ENCODE measurements at regions not wholly inside any gene's neighbourhood (a gene's known extent, or its start where the extent isn't known, plus 50 kb on each side); places are given as distances from the start of the nearest gene placed in this dataset.

DNA sequence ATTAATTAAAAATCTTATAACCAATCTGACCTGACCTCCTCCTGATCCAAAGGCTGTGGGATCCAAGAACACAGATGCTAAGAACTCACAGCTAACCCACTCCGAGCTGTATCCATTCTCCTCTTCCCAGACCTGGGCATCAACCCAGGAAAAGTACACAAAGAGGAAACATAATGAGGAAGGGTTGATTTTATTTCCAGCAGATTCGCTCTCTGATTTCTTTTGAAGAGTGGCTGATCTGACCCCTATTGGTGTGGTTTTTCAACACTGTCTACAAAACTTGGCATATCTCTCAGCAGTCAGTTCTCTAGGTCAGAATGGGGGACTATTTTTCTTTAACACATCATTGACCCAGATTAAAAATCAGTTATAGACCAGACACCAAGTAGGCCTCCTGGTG, 201.9 kb upstream of the UBASH3B start:
- H2AFZ ChIP-seq (replicated peaks): peak overlapping the region; percentile 74
- H3K36me3 ChIP-seq: no peaks in the 10 kb centered on the region
- DNase-seq (ENCODE audit: low spot score): no peak
- no peak overlapping the region for H3K27ac ChIP-seq
- H4K20me1 ChIP-seq (ENCODE audit: low read depth): no peaks in the 10 kb centered on the region
- peaks cover 13% of the 10 kb centered on the region for H3K4me1 Mint-ChIP-seq
- H3F3A ChIP-seq (ENCODE audit: low read depth): no peaks in the 10 kb centered on the region
- no peak for TF ChIP-seq EZH2 (IDR thresholded peaks at IDR 0.05)
- TF ChIP-seq, protein P1, sequence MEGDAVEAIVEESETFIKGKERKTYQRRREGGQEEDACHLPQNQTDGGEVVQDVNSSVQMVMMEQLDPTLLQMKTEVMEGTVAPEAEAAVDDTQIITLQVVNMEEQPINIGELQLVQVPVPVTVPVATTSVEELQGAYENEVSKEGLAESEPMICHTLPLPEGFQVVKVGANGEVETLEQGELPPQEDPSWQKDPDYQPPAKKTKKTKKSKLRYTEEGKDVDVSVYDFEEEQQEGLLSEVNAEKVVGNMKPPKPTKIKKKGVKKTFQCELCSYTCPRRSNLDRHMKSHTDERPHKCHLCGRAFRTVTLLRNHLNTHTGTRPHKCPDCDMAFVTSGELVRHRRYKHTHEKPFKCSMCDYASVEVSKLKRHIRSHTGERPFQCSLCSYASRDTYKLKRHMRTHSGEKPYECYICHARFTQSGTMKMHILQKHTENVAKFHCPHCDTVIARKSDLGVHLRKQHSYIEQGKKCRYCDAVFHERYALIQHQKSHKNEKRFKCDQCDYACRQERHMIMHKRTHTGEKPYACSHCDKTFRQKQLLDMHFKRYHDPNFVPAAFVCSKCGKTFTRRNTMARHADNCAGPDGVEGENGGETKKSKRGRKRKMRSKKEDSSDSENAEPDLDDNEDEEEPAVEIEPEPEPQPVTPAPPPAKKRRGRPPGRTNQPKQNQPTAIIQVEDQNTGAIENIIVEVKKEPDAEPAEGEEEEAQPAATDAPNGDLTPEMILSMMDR (IDR thresholded peaks at IDR 0.05): no peak
- TF ChIP-seq EZH2phosphoT487 (IDR thresholded peaks at IDR 0.05): no peak
- H3K4me3 ChIP-seq: no peak overlapping the region
- no peaks in the 10 kb centered on the region for H3K9me3 ChIP-seq (ENCODE audit: low read depth)
- H3K4me3 Mint-ChIP-seq: no peak overlapping the region
- peaks cover 17% of the 10 kb centered on the region for H3K9me3 Mint-ChIP-seq
- H3K9ac ChIP-seq: no peak overlapping the region
- H3K4me2 ChIP-seq: no peak overlapping the region
- H3K27me3 Mint-ChIP-seq (ENCODE audit: insufficient read depth, low read depth): no peaks in the 10 kb centered on the region
- peak overlapping the region; percentile 46 for H3K27ac Mint-ChIP-seq
- peaks cover 9% of the 10 kb centered on the region for H3K4me1 ChIP-seq
- H3K27me3 ChIP-seq: no peaks in the 10 kb centered on the region
- H3K36me3 Mint-ChIP-seq: peaks cover 5% of the 10 kb centered on the region
- no peaks in the 10 kb centered on the region for H3K79me2 ChIP-seq (ENCODE audit: low read depth)

DNA sequence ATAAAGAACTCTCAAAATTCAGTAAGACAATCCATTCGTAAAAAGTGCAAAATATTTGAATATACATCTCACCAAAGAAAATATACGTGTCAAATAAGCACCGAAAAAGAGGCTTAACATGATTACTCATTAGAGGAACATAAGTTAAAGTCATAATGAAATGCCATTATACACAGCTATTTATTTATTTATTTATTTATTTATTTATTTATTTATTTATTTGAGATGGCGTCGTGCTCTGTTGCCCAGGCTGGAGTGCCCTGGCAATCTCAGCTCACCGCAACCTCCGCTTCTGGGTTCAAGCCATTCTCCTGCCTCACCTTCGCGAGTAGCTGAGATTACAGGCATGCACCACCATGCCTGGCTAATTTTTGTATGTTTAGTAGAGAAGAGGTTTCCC, 203.6 kb upstream of the UBASH3B start:
- Histone ChIP-seq H2AFZ (replicated peaks) (no peak overlapping the region), H3K79me2 (ENCODE audit: low read depth) (no peaks in the 10 kb centered on the region), H3K9me3 (ENCODE audit: low read depth) (no peaks in the 10 kb centered on the region), H3K4me2 (no peak overlapping the region), H3K4me3 (no peak overlapping the region), H3K36me3 (no peaks in the 10 kb centered on the region), H3F3A (ENCODE audit: low read depth) (no peaks in the 10 kb centered on the region), H3K4me1 (peaks cover 9% of the 10 kb centered on the region), H4K20me1 (ENCODE audit: low read depth) (no peaks in the 10 kb centered on the region), H3K27ac (no peak overlapping the region), H3K9ac (no peak overlapping the region), H3K27me3 (no peaks in the 10 kb centered on the region)
- Mint-ChIP-seq H3K4me3 (no peak overlapping the region), H3K27ac (no peak overlapping the region), H3K4me1 (peaks cover 13% of the 10 kb centered on the region), H3K27me3 (ENCODE audit: insufficient read depth, low read depth) (peaks cover 4% of the 10 kb centered on the region), H3K36me3 (peaks cover 5% of the 10 kb centered on the region), H3K9me3 (peaks cover 12% of the 10 kb centered on the region)
- no peak for TF ChIP-seq EZH2 (IDR thresholded peaks at IDR 0.05)
- TF ChIP-seq, protein P1 (IDR thresholded peaks at IDR 0.05): no peak
- TF ChIP-seq EZH2phosphoT487 (IDR thresholded peaks at IDR 0.05): no peak
- no peak for DNase-seq (ENCODE audit: low spot score)

DNA sequence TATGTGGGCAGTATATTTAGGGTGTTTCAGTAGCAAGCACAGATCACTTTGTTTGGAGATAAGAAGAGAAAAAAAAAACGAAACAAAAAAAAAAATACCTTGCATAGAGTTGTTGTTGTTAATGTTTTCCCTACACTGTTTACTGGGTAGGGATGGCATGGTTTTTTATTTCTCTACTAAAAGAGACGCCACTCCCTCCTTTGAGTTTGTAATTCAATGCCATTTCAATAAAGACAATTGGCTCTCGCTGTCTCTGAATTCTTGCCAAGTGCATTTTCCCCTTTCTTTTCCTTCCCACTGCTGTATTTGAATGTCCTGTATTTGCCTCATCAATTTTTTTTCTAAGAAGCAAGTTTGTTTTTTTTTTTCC, 213.9 kb upstream of the UBASH3B start:
- Histone ChIP-seq H3K4me2 (peak overlapping the region; percentile 82), H3K27me3 (peaks cover 21% of the 10 kb centered on the region), H3K27ac (no peak overlapping the region), H3F3A (ENCODE audit: low read depth) (peaks cover 18% of the 10 kb centered on the region), H3K9ac (no peak overlapping the region), H3K4me1 (peaks cover 18% of the 10 kb centered on the region), H3K4me3 (peak overlapping the region; percentile 48), H2AFZ (replicated peaks) (no peak overlapping the region), H3K36me3 (no peaks in the 10 kb centered on the region), H4K20me1 (ENCODE audit: low read depth) (no peaks in the 10 kb centered on the region), H3K9me3 (ENCODE audit: low read depth) (no peaks in the 10 kb centered on the region), H3K79me2 (ENCODE audit: low read depth) (no peaks in the 10 kb centered on the region)
- H3K9me3 Mint-ChIP-seq: peaks cover 4% of the 10 kb centered on the region
- no peaks in the 10 kb centered on the region for H3K36me3 Mint-ChIP-seq
- no peak overlapping the region for H3K4me3 Mint-ChIP-seq
- no peak overlapping the region for H3K27ac Mint-ChIP-seq
- no peak for DNase-seq (ENCODE audit: low spot score)
- peaks cover 15% of the 10 kb centered on the region for H3K4me1 Mint-ChIP-seq
- TF ChIP-seq EZH2 (IDR thresholded peaks at IDR 0.05) (no peak), EZH2phosphoT487 (IDR thresholded peaks at IDR 0.05) (no peak)
- TF ChIP-seq, protein P1 (IDR thresholded peaks at IDR 0.05): no peak
- no peaks in the 10 kb centered on the region for H3K27me3 Mint-ChIP-seq (ENCODE audit: insufficient read depth, low read depth)
